ENCODE measurements at regions not wholly inside any gene's neighbourhood (a gene's known extent, or its start where the extent isn't known, plus 50 kb on each side); places are given as distances from the start of the nearest gene placed in this dataset.

DNA sequence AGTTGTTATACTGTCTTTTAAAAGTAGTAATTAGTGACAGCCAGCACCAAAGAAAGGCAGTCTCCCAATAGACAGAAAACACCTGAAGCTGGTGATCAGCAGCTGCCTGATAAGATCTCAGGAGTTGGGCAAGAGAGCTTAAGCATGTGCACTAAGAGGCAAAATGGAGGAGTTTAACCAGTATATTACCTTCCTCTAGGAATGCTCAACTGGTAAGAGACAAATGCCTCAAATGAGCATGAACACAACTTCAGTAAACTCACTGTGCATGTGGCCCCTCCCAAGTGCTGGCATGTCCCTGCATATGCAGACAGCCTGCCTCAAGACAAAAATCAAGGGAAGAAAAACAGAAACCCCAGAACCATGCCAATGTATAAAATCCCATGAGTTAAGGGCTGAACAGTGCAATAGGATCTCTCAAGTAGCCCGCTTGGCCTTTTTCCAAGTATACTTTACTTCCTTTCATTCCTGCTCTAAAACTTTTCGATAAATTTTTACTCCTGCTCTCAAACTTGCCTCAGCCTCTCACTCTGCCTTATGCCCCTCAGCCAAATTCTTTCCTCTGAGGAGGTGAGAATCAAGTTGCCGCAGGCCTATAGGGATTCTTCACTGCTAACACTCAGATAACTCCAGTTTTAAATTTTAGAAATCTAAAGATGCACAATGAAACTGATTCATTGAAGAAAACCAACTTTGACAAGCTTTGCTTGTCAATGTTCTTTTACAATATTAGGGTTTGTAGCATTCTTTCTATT lies 724.8 kb upstream of the RIOK2 start:
- TF ChIP-seq, protein P1, sequence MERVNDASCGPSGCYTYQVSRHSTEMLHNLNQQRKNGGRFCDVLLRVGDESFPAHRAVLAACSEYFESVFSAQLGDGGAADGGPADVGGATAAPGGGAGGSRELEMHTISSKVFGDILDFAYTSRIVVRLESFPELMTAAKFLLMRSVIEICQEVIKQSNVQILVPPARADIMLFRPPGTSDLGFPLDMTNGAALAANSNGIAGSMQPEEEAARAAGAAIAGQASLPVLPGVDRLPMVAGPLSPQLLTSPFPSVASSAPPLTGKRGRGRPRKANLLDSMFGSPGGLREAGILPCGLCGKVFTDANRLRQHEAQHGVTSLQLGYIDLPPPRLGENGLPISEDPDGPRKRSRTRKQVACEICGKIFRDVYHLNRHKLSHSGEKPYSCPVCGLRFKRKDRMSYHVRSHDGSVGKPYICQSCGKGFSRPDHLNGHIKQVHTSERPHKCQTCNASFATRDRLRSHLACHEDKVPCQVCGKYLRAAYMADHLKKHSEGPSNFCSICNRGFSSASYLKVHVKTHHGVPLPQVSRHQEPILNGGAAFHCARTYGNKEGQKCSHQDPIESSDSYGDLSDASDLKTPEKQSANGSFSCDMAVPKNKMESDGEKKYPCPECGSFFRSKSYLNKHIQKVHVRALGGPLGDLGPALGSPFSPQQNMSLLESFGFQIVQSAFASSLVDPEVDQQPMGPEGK (CRISPR knock-in tag; IDR thresholded peaks at IDR 0.05; ENCODE audit: borderline replicate concordance), result no peak
- TF ChIP-seq SNAI2 (CRISPR knock-in tag; IDR thresholded peaks at IDR 0.05) (no peak), ESRRG (CRISPR knock-in tag; IDR thresholded peaks at IDR 0.05) (no peak), ZNF70 (CRISPR knock-in tag; IDR thresholded peaks at IDR 0.05) (no peak)
- TF ChIP-seq, protein P2, sequence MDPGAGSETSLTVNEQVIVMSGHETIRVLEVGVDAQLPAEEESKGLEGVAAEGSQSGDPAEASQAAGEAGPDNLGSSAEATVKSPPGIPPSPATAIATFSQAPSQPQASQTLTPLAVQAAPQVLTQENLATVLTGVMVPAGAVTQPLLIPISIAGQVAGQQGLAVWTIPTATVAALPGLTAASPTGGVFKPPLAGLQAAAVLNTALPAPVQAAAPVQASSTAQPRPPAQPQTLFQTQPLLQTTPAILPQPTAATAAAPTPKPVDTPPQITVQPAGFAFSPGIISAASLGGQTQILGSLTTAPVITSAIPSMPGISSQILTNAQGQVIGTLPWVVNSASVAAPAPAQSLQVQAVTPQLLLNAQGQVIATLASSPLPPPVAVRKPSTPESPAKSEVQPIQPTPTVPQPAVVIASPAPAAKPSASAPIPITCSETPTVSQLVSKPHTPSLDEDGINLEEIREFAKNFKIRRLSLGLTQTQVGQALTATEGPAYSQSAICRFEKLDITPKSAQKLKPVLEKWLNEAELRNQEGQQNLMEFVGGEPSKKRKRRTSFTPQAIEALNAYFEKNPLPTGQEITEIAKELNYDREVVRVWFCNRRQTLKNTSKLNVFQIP (CRISPR knock-in tag; IDR thresholded peaks at IDR 0.05; ENCODE audit: borderline replicate concordance, low read depth), result no peak
- TF ChIP-seq, protein P3, sequence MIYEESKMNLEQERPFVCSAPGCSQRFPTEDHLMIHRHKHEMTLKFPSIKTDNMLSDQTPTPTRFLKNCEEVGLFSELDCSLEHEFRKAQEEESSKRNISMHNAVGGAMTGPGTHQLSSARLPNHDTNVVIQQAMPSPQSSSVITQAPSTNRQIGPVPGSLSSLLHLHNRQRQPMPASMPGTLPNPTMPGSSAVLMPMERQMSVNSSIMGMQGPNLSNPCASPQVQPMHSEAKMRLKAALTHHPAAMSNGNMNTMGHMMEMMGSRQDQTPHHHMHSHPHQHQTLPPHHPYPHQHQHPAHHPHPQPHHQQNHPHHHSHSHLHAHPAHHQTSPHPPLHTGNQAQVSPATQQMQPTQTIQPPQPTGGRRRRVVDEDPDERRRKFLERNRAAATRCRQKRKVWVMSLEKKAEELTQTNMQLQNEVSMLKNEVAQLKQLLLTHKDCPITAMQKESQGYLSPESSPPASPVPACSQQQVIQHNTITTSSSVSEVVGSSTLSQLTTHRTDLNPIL (CRISPR knock-in tag; IDR thresholded peaks at IDR 0.05; ENCODE audit: low read depth), result no peak
